ENCODE measurements at regions not wholly inside any gene's neighbourhood (a gene's known extent, or its start where the extent isn't known, plus 50 kb on each side); places are given as distances from the start of the nearest gene placed in this dataset.

DNA sequence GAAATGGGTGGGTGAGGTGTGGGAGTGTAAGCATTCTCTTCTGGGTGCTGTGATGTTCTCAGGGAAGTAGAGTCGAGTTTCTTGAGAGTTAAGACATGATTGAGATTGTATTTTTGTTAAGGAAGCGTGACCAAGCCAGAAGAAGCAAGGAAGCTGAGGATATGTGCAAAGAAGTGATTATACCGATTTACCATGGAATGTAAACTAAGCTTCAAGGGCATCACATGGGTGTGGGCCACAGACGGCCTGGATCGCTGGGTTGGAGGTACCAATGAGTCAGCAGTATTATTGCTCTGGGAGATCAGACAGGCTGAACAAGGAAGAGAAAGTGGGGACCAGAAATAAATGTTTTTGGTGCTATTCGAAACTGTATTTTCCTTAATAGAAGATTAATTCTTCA lies 184.1 kb upstream of the GMDS start:
- no peak for DNase-seq

- no peak for DNase-seq
These were observed 183.6 kb upstream of the GMDS start for GRCh38 chr6:2429032-2429431.

DNA sequence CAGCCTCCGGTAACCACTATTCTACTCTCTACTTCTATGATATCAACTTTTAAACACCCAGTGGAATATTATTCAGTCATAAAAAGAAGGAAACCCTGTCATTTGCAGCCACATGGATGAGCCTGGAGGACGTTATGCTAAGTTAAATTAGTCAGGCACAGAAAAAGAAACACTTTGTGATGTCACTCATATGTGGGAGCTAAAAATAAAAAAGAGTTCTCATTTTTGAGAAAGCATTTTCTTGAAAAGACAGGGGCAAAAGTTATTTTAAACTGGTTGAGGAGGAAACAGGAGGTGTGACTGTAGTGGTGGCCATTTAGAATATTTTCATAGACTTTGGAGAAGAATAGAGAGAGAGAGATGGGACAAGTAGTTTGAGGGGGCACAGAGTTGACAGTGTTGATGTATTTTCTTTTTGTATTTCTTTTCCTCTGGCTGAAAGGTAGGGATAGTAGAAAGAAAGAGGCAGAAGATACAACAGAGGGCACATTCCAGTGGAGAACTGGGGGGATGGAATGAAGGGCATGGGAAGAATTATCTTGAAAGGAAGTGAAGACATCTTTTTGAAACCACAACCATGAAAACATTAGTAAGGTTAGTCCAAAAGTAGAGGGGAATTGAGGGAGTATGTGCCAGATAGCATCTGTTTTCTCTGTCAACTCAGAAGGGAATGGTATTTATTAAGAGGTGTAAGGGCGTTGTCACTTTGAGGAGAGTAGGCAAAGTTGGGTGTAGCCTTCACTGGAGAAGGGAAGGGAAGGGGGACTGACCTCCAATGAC lies 181.3 kb upstream of the GMDS start:
- no peak for DNase-seq

- no peak for DNase-seq
These were observed 170.8 kb upstream of the GMDS start for GRCh38 chr6:2416128-2416712.

- no peak for DNase-seq
These were observed 169.6 kb upstream of the GMDS start for GRCh38 chr6:2414885-2415547.

- no peak for DNase-seq
These were observed 167.3 kb upstream of the GMDS start for GRCh38 chr6:2412731-2413130.

DNA sequence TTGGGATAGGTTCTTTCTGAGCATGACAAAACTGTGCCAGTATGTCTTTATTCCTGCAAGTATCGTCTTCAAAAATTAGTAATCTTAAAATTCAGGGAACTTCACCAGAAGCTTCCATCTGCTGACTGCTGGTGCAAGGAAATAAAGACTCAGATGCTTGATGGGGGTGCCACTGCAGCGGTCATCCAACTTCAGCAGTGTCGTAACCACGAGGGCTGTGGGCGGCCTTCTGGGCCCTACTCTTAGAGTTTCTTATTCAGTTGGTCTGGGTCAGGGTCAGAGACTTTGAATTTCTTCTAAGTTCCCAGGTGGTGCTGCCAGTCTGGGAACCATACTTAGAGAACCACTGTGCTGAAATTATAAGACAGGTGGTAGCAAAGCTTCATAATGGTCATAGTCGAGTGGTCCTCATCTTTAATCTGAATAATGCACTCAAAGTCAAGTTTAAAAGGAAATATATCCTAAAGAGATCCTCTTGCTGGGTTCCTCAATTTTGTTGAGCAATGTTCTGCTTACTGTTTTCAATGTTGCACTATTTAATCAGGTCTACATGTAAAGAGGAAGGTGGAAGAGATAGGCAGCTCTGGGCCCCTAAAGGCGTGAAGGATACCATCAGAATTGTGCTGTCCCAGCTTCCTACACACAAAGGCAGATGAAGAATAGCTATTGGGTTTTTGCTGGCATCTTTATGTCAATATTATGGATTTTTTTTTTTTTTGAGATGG lies 165.4 kb upstream of the GMDS start:
- no peak for DNase-seq

DNA sequence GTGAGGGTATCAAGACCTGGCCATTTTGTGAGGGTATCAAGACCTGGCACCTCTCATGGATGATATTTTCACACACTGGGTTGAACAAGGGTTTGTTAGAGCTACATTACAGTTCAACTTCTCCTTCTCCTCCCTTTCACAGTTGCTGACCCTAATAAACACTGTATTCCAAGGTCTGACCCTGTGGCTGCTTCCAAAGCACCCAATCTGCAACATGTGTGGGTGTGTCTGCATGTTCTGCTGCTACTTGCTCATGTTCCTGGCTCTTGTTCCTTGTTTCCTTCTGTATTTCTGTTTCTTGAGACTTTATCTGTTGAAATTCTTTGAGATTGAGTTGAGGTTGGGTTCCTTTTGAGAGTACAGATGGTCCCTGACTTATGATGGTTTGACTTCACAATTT lies 162.1 kb upstream of the GMDS start:
- DNase-seq = no peak

- DNase-seq = no peak
These were observed 159.0 kb upstream of the GMDS start for GRCh38 chr6:2404211-2404929.

GRCh38 chr6:2403546-2403945 lies 158.1 kb upstream of the GMDS start:
- no peak for DNase-seq

DNA sequence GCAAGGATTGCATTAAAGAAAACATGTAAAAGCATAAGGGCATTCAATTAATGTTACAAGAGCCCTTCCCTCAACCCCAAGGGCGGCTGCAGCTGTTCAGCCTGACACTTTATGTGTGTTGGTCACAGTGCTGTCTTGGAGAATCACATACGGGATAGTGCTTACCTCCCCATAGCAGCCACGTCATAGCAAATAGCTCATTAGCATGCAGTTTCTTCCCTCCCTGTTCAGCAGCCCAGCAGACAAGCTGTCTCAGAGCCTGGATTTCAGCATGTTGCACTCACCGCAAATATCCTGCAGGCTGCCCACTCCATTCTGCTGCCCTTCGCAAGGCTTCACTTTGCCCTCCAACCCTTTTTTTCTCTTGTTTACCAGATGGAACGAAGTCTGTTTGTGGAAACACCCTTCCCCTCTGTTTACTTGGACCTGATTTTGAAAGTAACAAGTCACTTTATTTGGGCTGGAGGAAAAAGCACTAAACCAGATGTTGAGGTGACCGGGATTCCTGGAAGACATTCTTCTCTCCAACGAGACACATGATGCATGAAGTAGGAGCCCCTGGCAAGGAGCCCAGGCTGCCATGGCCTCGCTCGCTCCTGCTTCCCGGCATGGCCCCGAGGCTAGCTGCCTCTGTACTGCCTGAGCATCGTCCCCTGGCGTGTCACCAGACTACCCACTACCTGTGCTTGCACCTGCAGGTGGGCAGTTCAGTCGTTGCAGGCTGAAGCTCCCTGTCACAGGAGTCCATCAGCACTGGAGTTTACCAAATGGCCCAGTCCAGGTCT lies 151.6 kb upstream of the GMDS start:
- peak; percentile 16 to 24 for DNase-seq

- DNase-seq = no peak
These were observed 150.7 kb upstream of the GMDS start for GRCh38 chr6:2396042-2396657.

DNA sequence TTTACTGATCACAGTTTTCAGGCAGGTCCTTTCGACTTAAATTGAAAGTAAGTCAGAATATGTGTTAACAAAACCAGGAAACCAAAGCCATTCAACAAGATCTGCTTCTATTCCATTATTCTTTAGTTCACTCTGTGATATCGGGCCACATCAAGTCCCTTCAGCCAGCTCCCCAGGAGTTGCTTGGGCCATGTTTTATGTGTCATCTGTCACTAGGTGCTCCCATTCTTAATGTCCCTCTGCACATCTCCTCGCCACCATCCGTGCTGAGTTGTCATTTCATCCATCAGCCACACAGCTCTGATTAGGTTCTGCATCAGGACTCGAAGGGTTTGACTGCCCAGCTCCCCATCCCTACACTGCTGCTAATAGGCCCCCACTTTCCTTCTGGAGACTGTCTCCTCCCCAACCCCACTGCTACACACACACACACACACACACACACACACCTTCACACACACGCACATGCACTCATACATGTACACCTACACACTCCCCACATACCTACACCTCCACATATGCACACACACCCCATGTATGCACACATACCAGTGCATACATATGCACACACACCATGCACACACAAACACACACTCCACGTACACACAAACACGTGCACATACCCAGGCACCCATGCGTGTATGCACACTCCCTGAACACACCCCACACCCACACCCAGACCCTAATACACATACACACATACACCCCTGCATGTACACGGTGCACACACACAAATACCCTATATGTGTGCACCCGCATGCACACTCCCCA lies 143.3 kb upstream of the GMDS start:
- no peak for DNase-seq

- no peak for DNase-seq
These were observed 142.0 kb upstream of the GMDS start for GRCh38 chr6:2387445-2387844.

GRCh38 chr6:2385471-2385983 lies 140.1 kb upstream of the GMDS start:
- DNase-seq = no peak

- no peak for DNase-seq
These were observed 139.1 kb upstream of the GMDS start for GRCh38 chr6:2384528-2384927.

- DNase-seq = no peak
These were observed 136.7 kb upstream of the GMDS start for GRCh38 chr6:2381872-2382661.

GRCh38 chr6:2378891-2379652 lies 133.7 kb upstream of the GMDS start:
- no peak for DNase-seq

All from right lung (tissue), 2 donors.